Upper lobe of left lung (tissue), 6 donors: ENCODE measurements at regions not wholly inside any gene's neighbourhood (a gene's known extent, or its start where the extent isn't known, plus 50 kb on each side); places are given as distances from the start of the nearest gene placed in this dataset.

Experiments
- ATAC-seq, 2 donors: fragments of 200-7000 bp; cut with Tn5 transposase; one replicate each; pipeline ENCODE4 v1.9.1; 2022; ENCODE audit warnings: mild to moderate bottlenecking in 2 of 2, moderate library complexity in 2 of 2; ENCODE audit not compliant: low FRiP score in 2 of 2
- DNase-seq, 2 donors: peaks; one replicate each; pipeline ENCODE4 v3.0.0-alpha.2; 2019 to 2020
- H3K27ac ChIP-seq, 4 donors: fragments of 200-600 bp; sonication (generic); one replicate each; pipeline ENCODE4 v1.5.1; 2016 to 2019
- H3K27me3 ChIP-seq, 4 donors: fragments of 200-600 bp; sonication (generic); one replicate each; pipeline ENCODE4 v1.5.1; 2017 to 2019
- H3K36me3 ChIP-seq, 4 donors: fragments of 200-600 bp; sonication (generic); one replicate each; pipeline ENCODE4 v1.5.1; 2016 to 2019
- H3K4me1 ChIP-seq, 4 donors: fragments of 200-600 bp; sonication (generic); one replicate each; pipeline ENCODE4 v1.5.1; 2018 to 2019
- H3K4me3 ChIP-seq, 4 donors: fragments of 200-600 bp; sonication (generic); one replicate each; pipeline ENCODE4 v1.5.1; 2017 to 2019; ENCODE audit warnings: mild to moderate bottlenecking in 2 of 4, moderate library complexity in 1 of 4
- H3K9me3 ChIP-seq, 4 donors: fragments of 200-600 bp; sonication (generic); one replicate each; pipeline ENCODE4 v1.5.1; 2018 to 2019
- EP300 ChIP-seq, 4 donors: sonication (generic); formaldehyde crosslinking; IDR thresholded peaks; one replicate each; pipeline ENCODE4 v1.5.1; 2017; ENCODE audit warnings: antibody characterized with exemption in 4 of 4, control low read depth in 2 of 4
- POLR2A ChIP-seq, 4 donors: fragments of 450-650 bp; IDR thresholded peaks; one replicate each; pipeline ENCODE4 v1.5.1; 2016 to 2017; ENCODE audit warnings: antibody characterized with exemption in 4 of 4, mild to moderate bottlenecking in 2 of 4
- POLR2AphosphoS5 ChIP-seq, 2 donors: sonication (generic); formaldehyde crosslinking; IDR thresholded peaks; one replicate each; pipeline ENCODE4 v1.5.1; 2017; ENCODE audit warnings: antibody characterized with exemption in 2 of 2
- WGBS, 2 donors: methylation state at CpG; one replicate each; pipeline ENCODE4 v1.1.5; 2017 to 2018; 5-methylcytosine and 5-hydroxymethylcytosine counted together
- TF ChIP-seq, protein P1 (sequence below), 6 experiments: fragments of 450-650 bp in 4 of 6; fragments of 200-600 bp in 2 of 6; sonication (generic) in 2 of 6; IDR thresholded peaks; one replicate each; pipeline ENCODE4 v1.5.1; 2016 to 2019; ENCODE audit warnings: antibody characterized with exemption in 6 of 6
- donor health status: DM: no; HTN: no; CAD: no; lungs with moderate emphysema.
- donor health status: DM: no; HTN: yes; CAD: no; lungs with severe emphysema.

DNA sequence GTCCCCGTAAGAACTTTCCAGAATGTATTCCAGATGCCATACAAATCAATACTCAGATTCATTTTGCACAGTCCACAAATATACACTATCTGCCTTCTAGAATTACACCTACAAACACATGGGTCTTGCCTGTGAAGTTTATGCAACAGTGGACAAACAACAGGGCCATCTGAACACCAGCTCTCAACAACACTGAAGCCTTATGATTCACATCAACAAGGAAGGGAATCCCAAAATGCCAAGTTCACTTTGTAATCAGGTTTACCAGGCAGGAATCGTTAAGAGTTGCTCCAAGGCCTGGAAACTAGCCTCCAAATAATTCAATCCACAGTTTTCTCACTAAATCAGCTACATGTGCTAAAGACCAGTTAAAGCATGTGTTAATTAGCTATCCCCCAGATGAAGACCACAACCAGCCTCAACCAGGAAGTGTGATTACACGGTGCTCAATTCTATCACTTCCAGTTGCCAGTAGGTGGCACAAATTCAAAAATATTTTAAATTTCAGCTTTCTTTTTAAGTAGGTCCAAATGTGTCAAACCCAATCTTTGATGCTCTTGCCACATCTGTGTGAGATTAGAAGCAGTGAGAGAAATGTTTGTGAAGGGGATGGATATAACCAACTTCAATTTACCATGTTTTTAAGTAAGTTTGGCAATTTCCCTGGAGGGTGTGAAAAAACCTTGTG, 139.1 kb upstream of the BDNF start:
- H3K27ac ChIP-seq = no peak overlapping the region
- 44 to 54% methylated on average over 3 of the region's 3 CpGs for WGBS, 2 donors
- ATAC-seq = no peak
- DNase-seq = no peak
- no peaks in the 10 kb centered on the region for H3K36me3 ChIP-seq
- H3K27me3 ChIP-seq = no peaks in the 10 kb centered on the region
- TF ChIP-seq POLR2AphosphoS5 (IDR thresholded peaks at IDR 0.05) = no peak
- no peak for TF ChIP-seq EP300 (IDR thresholded peaks at IDR 0.05)
- no peaks in the 10 kb centered on the region for H3K4me1 ChIP-seq
- H3K9me3 ChIP-seq = no peaks in the 10 kb centered on the region
- H3K4me3 ChIP-seq = no peak overlapping the region

DNA sequence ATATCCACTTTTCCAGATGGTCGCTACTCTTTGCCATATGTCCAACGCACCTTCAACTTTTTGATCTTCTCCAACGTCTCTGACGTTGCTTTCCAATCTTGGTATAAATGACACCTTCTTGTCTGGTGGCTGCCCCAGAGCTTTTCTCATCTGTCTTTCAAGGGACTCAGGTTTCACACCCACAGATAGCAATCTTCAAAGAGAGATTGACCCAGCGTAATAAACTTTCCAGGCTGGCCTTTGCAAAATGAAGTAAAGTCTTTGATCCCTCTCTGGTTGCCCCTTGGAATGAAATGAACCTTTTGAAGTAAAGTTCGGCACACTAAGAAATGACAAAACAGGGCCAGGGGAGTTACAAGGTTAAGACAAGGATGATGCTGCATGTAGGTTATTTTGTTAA, 138.4 kb upstream of the BDNF start:
- WGBS, 2 donors = 41 to 61% methylated on average over 6 of the region's 6 CpGs
- ATAC-seq (no peak), DNase-seq (no peak)
- Histone ChIP-seq H3K9me3 (no peaks in the 10 kb centered on the region), H3K4me1 (no peaks in the 10 kb centered on the region), H3K36me3 (no peaks in the 10 kb centered on the region), H3K4me3 (no peak overlapping the region), H3K27me3 (no peaks in the 10 kb centered on the region), H3K27ac (no peak overlapping the region)
- TF ChIP-seq POLR2AphosphoS5 (IDR thresholded peaks at IDR 0.05) = no peak
- TF ChIP-seq EP300 (IDR thresholded peaks at IDR 0.05) = no peak
- TF ChIP-seq POLR2A (IDR thresholded peaks at IDR 0.05) = no peak
- TF ChIP-seq, protein P1, sequence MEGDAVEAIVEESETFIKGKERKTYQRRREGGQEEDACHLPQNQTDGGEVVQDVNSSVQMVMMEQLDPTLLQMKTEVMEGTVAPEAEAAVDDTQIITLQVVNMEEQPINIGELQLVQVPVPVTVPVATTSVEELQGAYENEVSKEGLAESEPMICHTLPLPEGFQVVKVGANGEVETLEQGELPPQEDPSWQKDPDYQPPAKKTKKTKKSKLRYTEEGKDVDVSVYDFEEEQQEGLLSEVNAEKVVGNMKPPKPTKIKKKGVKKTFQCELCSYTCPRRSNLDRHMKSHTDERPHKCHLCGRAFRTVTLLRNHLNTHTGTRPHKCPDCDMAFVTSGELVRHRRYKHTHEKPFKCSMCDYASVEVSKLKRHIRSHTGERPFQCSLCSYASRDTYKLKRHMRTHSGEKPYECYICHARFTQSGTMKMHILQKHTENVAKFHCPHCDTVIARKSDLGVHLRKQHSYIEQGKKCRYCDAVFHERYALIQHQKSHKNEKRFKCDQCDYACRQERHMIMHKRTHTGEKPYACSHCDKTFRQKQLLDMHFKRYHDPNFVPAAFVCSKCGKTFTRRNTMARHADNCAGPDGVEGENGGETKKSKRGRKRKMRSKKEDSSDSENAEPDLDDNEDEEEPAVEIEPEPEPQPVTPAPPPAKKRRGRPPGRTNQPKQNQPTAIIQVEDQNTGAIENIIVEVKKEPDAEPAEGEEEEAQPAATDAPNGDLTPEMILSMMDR (IDR thresholded peaks at IDR 0.05) = no peak

DNA sequence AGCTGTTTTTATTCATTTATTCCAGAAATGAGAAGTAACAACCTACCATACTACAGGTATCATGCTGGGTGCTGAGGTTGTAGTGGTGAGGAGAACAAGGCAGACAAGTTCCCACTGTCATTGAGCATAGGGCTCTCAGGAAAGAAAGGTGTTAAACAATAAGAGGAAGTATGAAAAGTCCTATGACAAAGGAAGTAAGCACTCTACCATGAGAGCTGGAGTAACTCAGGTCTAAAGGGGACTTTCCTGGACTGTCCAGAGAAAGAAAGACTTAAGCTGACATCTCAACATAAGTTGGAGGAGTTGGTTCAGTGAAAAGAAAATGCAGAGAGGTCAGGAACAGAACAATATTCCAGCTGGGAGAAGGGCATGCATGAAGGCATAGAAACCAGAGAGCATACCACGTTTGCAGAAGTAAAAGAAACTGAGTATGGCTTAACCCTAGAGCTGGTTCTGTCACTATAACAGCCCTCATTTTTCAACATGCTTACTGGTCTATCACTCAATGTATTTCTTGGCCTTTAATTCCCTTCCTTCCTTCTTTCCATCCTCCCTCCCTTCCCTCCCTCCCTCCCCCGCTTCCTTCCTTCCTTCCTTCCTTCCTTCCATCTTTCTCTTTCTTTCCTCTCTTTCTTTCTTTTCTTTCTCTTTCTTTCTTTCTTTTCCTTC, 137.8 kb upstream of the BDNF start:
- no peak for DNase-seq
- no peak for ATAC-seq
- H3K27ac ChIP-seq = no peak overlapping the region
- TF ChIP-seq EP300 (IDR thresholded peaks at IDR 0.05) (no peak), POLR2A (IDR thresholded peaks at IDR 0.05) (no peak), POLR2AphosphoS5 (IDR thresholded peaks at IDR 0.05) (no peak)
- TF ChIP-seq, protein P1 (IDR thresholded peaks at IDR 0.05) = no peak
- no peak overlapping the region for H3K4me3 ChIP-seq
- H3K36me3 ChIP-seq = no peaks in the 10 kb centered on the region
- H3K27me3 ChIP-seq = no peaks in the 10 kb centered on the region
- WGBS, 2 donors = 63 to 66% methylated on average over 2 of the region's 2 CpGs
- H3K9me3 ChIP-seq = no peaks in the 10 kb centered on the region
- H3K4me1 ChIP-seq = no peaks in the 10 kb centered on the region

DNA sequence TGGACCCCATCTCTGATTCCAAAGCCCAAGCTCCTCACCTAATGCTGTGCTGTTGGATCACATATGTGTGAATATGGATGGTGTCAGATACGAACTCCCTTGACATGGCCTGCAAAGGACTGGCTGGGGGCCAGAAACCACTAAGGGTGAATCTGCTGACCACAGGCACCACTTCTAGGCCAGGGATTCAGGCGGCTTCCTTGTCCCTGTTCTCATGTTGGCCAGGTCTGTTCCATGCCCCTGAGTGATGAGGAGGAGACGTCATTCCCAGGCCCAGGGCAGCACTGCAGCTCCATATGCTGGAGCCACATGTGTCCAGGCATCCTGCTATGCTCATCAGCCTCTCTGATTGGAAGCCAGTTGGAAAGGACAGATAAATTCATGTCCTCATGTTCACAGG, 130.0 kb upstream of the BDNF start:
- Histone ChIP-seq H3K4me1 (no peaks in the 10 kb centered on the region), H3K4me3 (no peak overlapping the region), H3K27ac (no peak overlapping the region), H3K36me3 (no peaks in the 10 kb centered on the region), H3K27me3 (no peaks in the 10 kb centered on the region), H3K9me3 (no peaks in the 10 kb centered on the region)
- DNase-seq (no peak), ATAC-seq (no peak)
- no peak for TF ChIP-seq POLR2AphosphoS5 (IDR thresholded peaks at IDR 0.05)
- TF ChIP-seq POLR2A (IDR thresholded peaks at IDR 0.05) = no peak
- TF ChIP-seq, protein P1 (IDR thresholded peaks at IDR 0.05) = no peak
- TF ChIP-seq EP300 (IDR thresholded peaks at IDR 0.05) = no peak
- 55 to 80% methylated on average over 3 of the region's 3 CpGs for WGBS, 2 donors

DNA sequence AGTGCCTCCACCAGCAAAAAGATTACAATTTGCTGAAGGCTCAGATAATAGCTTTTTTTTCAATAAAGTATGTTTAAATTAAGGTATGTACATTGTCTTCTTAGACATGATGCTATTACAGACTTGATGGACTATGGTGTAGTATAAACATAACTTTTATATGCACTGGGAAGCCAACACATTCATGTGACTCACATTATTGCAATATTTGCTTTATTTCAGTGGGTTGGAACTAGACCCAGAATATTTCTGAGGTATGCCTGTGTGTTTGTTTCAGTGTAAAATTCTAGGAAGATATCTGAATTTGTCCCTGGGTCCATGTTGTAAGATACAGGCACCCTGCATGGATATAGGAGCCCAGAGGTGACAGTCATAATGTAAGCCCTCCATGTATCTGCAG, 120.0 kb upstream of the BDNF start:
- Histone ChIP-seq H3K27me3 (no peaks in the 10 kb centered on the region), H3K4me1 (no peaks in the 10 kb centered on the region), H3K27ac (no peak overlapping the region), H3K36me3 (no peaks in the 10 kb centered on the region), H3K9me3 (no peaks in the 10 kb centered on the region), H3K4me3 (no peak overlapping the region)
- TF ChIP-seq POLR2AphosphoS5 (IDR thresholded peaks at IDR 0.05) (no peak), EP300 (IDR thresholded peaks at IDR 0.05) (no peak), POLR2A (IDR thresholded peaks at IDR 0.05) (no peak)
- TF ChIP-seq, protein P1 (IDR thresholded peaks at IDR 0.05) = no peak
- ATAC-seq = no peak
- DNase-seq = no peak
